KMS-11 (cell line): ENCODE measurements at regions not wholly inside any gene's neighbourhood (a gene's known extent, or its start where the extent isn't known, plus 50 kb on each side); places are given as distances from the start of the nearest gene placed in this dataset.

Experiments
- H2AFZ ChIP-seq: fragments of 200-600 bp; sonication (generic); 2 replicates; pipeline ENCODE4 v1.6.1; 2016; ENCODE audit warnings: antibody characterized with exemption, mixed run types, low read depth
- H3K27ac ChIP-seq: fragments of 200-600 bp; sonication (generic); 2 replicates; pipeline ENCODE4 v1.6.1; 2016; ENCODE audit warnings: mild to moderate bottlenecking, mixed run types
- H3K27me3 ChIP-seq: fragments of 200-600 bp; sonication (generic); 2 replicates; pipeline ENCODE4 v1.6.1; 2017; ENCODE audit warnings: mild to moderate bottlenecking, low read depth, mixed run types, moderate library complexity; ENCODE audit not compliant: insufficient read depth
- H3K36me3 ChIP-seq: fragments of 200-600 bp; sonication (generic); 2 replicates; pipeline ENCODE4 v1.6.1; 2017; ENCODE audit warnings: mild to moderate bottlenecking, mixed run types; ENCODE audit not compliant: insufficient read depth
- H3K4me1 ChIP-seq: fragments of 200-600 bp; sonication (generic); 2 replicates; pipeline ENCODE4 v1.6.1; 2016; ENCODE audit warnings: mild to moderate bottlenecking, low read depth, mixed run types; ENCODE audit not compliant: poor library complexity, severe bottlenecking
- H3K4me2 ChIP-seq: fragments of 200-600 bp; sonication (generic); 2 replicates; pipeline ENCODE4 v1.7.0; 2016; ENCODE audit warnings: mild to moderate bottlenecking, mixed run types
- H3K4me3 ChIP-seq: fragments of 200-600 bp; sonication (generic); IDR thresholded peaks from 2 replicates; pipeline ENCODE4 v1.6.1; 2017; ENCODE audit warnings: low read depth, low read length, mixed read lengths; ENCODE audit not compliant: insufficient read depth
- H3K79me2 ChIP-seq: fragments of 200-600 bp; sonication (generic); 2 replicates; pipeline ENCODE4 v1.6.1; 2016; ENCODE audit warnings: low read depth, mixed run types; ENCODE audit not compliant: insufficient read depth
- H3K9ac ChIP-seq: fragments of 200-600 bp; sonication (generic); 2 replicates; pipeline ENCODE4 v1.6.1; 2016; ENCODE audit warnings: mild to moderate bottlenecking, mixed run types
- H4K20me1 ChIP-seq: fragments of 200-600 bp; sonication (generic); 2 replicates; pipeline ENCODE4 v1.6.1; 2016; ENCODE audit warnings: mild to moderate bottlenecking, mixed run types; ENCODE audit not compliant: insufficient read depth
- CTCF ChIP-seq: fragments of 200-600 bp; sonication (generic); conservative IDR thresholded peaks from 2 replicates; pipeline ENCODE4 v1.6.1; 2017; ENCODE audit warnings: low read depth, mild to moderate bottlenecking, antibody characterized with exemption, low read length, moderate library complexity, mixed read lengths

- no peaks in the 10 kb centered on the region for H3K79me2 ChIP-seq
- no peaks in the 10 kb centered on the region for H3K36me3 ChIP-seq
- H2AFZ ChIP-seq: no peak overlapping the region
- H4K20me1 ChIP-seq: no peaks in the 10 kb centered on the region
- H3K4me1 ChIP-seq: no peaks in the 10 kb centered on the region
- no peak overlapping the region for H3K9ac ChIP-seq
- H3K4me2 ChIP-seq: no peak overlapping the region
- TF ChIP-seq CTCF: peak; percentile 92
- no peak overlapping the region for H3K27ac ChIP-seq
- no peaks in the 10 kb centered on the region for H3K27me3 ChIP-seq
- no peak overlapping the region for H3K4me3 ChIP-seq
Observed at GRCh38 chr2:22355816-22356433, 1029.1 kb upstream of the KLHL29 start.

- no peak for TF ChIP-seq CTCF
- H4K20me1 ChIP-seq: no peaks in the 10 kb centered on the region
- H3K4me1 ChIP-seq: no peaks in the 10 kb centered on the region
- no peak overlapping the region for H3K4me2 ChIP-seq
- no peaks in the 10 kb centered on the region for H3K27me3 ChIP-seq
- H3K79me2 ChIP-seq: no peaks in the 10 kb centered on the region
- H2AFZ ChIP-seq: no peak overlapping the region
- no peak overlapping the region for H3K4me3 ChIP-seq
- H3K9ac ChIP-seq: no peak overlapping the region
- H3K36me3 ChIP-seq: no peaks in the 10 kb centered on the region
- no peak overlapping the region for H3K27ac ChIP-seq
Observed at GRCh38 chr2:22359071-22359672, 1025.8 kb upstream of the KLHL29 start.

GRCh38 chr2:22360735-22361374 is 1024.1 kb upstream of the KLHL29 start:
- Histone ChIP-seq H3K4me3 (no peak overlapping the region), H4K20me1 (no peaks in the 10 kb centered on the region), H3K27me3 (no peaks in the 10 kb centered on the region), H3K79me2 (no peaks in the 10 kb centered on the region), H3K4me2 (no peak overlapping the region), H3K9ac (no peak overlapping the region), H3K4me1 (no peaks in the 10 kb centered on the region), H3K27ac (no peak overlapping the region), H3K36me3 (no peaks in the 10 kb centered on the region), H2AFZ (no peak overlapping the region)
- TF ChIP-seq CTCF: no peak

- Histone ChIP-seq H2AFZ (no peak overlapping the region), H3K9ac (no peak overlapping the region), H3K4me3 (no peak overlapping the region), H3K4me1 (no peaks in the 10 kb centered on the region), H3K4me2 (no peak overlapping the region), H3K79me2 (no peaks in the 10 kb centered on the region), H4K20me1 (no peaks in the 10 kb centered on the region), H3K27ac (no peak overlapping the region), H3K27me3 (no peaks in the 10 kb centered on the region), H3K36me3 (no peaks in the 10 kb centered on the region)
- TF ChIP-seq CTCF: no peak
Observed at GRCh38 chr2:22361571-22361970, 1023.4 kb upstream of the KLHL29 start.
